IMR-90 (cell line): ENCODE measurements at regions not wholly inside any gene's neighbourhood (a gene's known extent, or its start where the extent isn't known, plus 50 kb on each side); places are given as distances from the start of the nearest gene placed in this dataset.

Source experiments
- ATAC-seq: fragments of 200-7000 bp; cut with Tn5 transposase; 2 replicates; pipeline ENCODE4 v1.9.1; 2020; ENCODE audit warnings: low read depth, mild to moderate bottlenecking, moderate library complexity
- BruUV-seq: library from RNA; stranded (reverse); fragments of 400-500 nt; replicated peaks from 2 replicates; lab custom pipeline; 2021; lab: Mats Ljungman, UMichigan
- CTCF ChIA-PET: fragments of 300-600 bp; formaldehyde crosslinking; extraction: SDS; loops from one replicate; lab custom pipeline; 2021; ENCODE audit warnings: antibody characterized with exemption; lab: Yijun Ruan, JAX
- POLR2A ChIA-PET: fragments of 300-600 bp; sonication (Branson Sonifier 250); formaldehyde crosslinking; loops from one replicate; lab custom pipeline; 2022; ENCODE audit warnings: antibody characterized with exemption; ENCODE audit not compliant: unreplicated experiment; lab: Charles Lee
- DNase-seq: peaks from one replicate; pipeline ENCODE4 v3.0.0; 2013
- H2AFZ ChIP-seq: replicated peaks from 2 replicates; pipeline ENCODE3; 2013; ENCODE audit warnings: low read length, mild to moderate bottlenecking; ENCODE audit not compliant: poor library complexity
- H2AK5ac ChIP-seq: 2 replicates; pipeline ENCODE4 v1.6.1; 2013; ENCODE audit warnings: low read depth, low read length, inconsistent platforms
- H2AK9ac ChIP-seq: replicated peaks from 2 replicates; pipeline ENCODE3; 2013; ENCODE audit warnings: mild to moderate bottlenecking, low read depth, low read length, moderate library complexity; ENCODE audit not compliant: poor library complexity
- H2BK120ac ChIP-seq: 2 replicates; pipeline ENCODE4 v1.6.1; 2013; ENCODE audit warnings: low read depth, low read length, inconsistent platforms
- H2BK15ac ChIP-seq: 3 replicates; pipeline ENCODE4 v1.6.1; 2013; ENCODE audit warnings: low read depth, low read length, inconsistent platforms
- H2BK20ac ChIP-seq: 2 replicates; pipeline ENCODE4 v1.6.1; 2013; ENCODE audit warnings: low read depth, mild to moderate bottlenecking, inconsistent platforms, low read length, moderate library complexity
- H2BK5ac ChIP-seq: 2 replicates; pipeline ENCODE4 v1.6.1; 2013; ENCODE audit warnings: mild to moderate bottlenecking, low read depth, low read length, inconsistent platforms; ENCODE audit not compliant: poor library complexity, severe bottlenecking
- H3K14ac ChIP-seq: replicated peaks from 2 replicates; pipeline ENCODE4 v1.6.1; 2013; ENCODE audit warnings: low read depth, low read length, inconsistent platforms
- H3K18ac ChIP-seq: 2 replicates; pipeline ENCODE4 v1.6.1; 2013; ENCODE audit warnings: low read depth, low read length, control low read depth
- H3K23ac ChIP-seq: 2 replicates; pipeline ENCODE4 v1.6.1; 2013; ENCODE audit warnings: low read depth, low read length, inconsistent platforms
- H3K27ac ChIP-seq: 2 replicates; pipeline ENCODE4 v1.5.1; 2013; ENCODE audit warnings: mild to moderate bottlenecking, control low read depth, low read length; ENCODE audit not compliant: insufficient read depth
- H3K27me3 ChIP-seq: 2 replicates; pipeline ENCODE4 v1.6.1; 2013; ENCODE audit warnings: low read length; ENCODE audit not compliant: control insufficient read depth, insufficient read depth
- H3K36me3 ChIP-seq: 2 replicates; pipeline ENCODE4 v1.6.1; 2013; ENCODE audit warnings: low read length, mixed read lengths; ENCODE audit not compliant: control insufficient read depth, insufficient read depth
- H3K4ac ChIP-seq: 2 replicates; pipeline ENCODE4 v1.6.1; 2013; ENCODE audit warnings: low read depth, low read length, inconsistent platforms
- H3K4me1 ChIP-seq: 2 replicates; pipeline ENCODE4 v1.6.1; 2013; ENCODE audit warnings: low read length, mixed read lengths; ENCODE audit not compliant: control insufficient read depth, insufficient read depth
- H3K4me2 ChIP-seq: 2 replicates; pipeline ENCODE4 v1.6.1; 2013; ENCODE audit warnings: low read depth, mild to moderate bottlenecking, control low read depth, low read length, moderate library complexity
- H3K4me3 ChIP-seq: 2 replicates; pipeline ENCODE4 v1.5.1; 2013; ENCODE audit warnings: low read depth, mild to moderate bottlenecking, control low read depth, low read length, moderate library complexity; ENCODE audit not compliant: insufficient read depth
- H3K56ac ChIP-seq: 2 replicates; pipeline ENCODE4 v1.6.1; 2013; ENCODE audit warnings: low read length, inconsistent platforms; ENCODE audit not compliant: insufficient read depth; ENCODE audit errors: extremely low read depth
- H3K79me1 ChIP-seq, 2 experiments: 2 replicates each; pipeline ENCODE4 v1.6.1; 2013; ENCODE audit warnings: low read length in 2 of 2, inconsistent platforms in 1 of 2, low read depth in 1 of 2
- H3K9ac ChIP-seq: 2 replicates; pipeline ENCODE4 v1.6.1; 2013; ENCODE audit warnings: low read depth, low read length, control low read depth
- H3K9me1 ChIP-seq: 2 replicates; pipeline ENCODE4 v1.6.1; 2013; ENCODE audit warnings: low read length, inconsistent platforms; ENCODE audit not compliant: insufficient read depth
- H3K9me3 ChIP-seq: 2 replicates; pipeline ENCODE4 v1.6.1; 2013; ENCODE audit warnings: low read length; ENCODE audit not compliant: control insufficient read depth, insufficient read depth
- H4K20me1 ChIP-seq: 2 replicates; pipeline ENCODE4 v1.6.1; 2013; ENCODE audit warnings: low read length, inconsistent platforms; ENCODE audit not compliant: insufficient read depth
- H4K5ac ChIP-seq: 2 replicates; pipeline ENCODE4 v1.6.1; 2013; ENCODE audit warnings: mild to moderate bottlenecking, low read depth, low read length, control low read depth
- H4K8ac ChIP-seq, 2 experiments: 2 replicates each; pipeline ENCODE4 v1.6.1; 2013; ENCODE audit warnings: low read depth in 2 of 2, low read length in 2 of 2, control low read depth in 1 of 2, inconsistent platforms in 1 of 2
- H4K91ac ChIP-seq: 2 replicates; pipeline ENCODE4 v1.6.1; 2013; ENCODE audit warnings: low read depth, low read length, inconsistent platforms; ENCODE audit not compliant: insufficient read depth
- BHLHE40 ChIP-seq: fragments of 150-350 bp; IDR thresholded peaks from 2 replicates; pipeline ENCODE4 v1.6.1; 2016; ENCODE audit warnings: mild to moderate bottlenecking, low read depth, low read length
- CEBPB ChIP-seq: IDR thresholded peaks from 2 replicates; pipeline ENCODE4 v1.6.1; 2012; ENCODE audit warnings: low read depth, low read length, improper control_type of control experiment
- CHD1 ChIP-seq: IDR thresholded peaks from 2 replicates; pipeline ENCODE4 v1.6.1; 2012; ENCODE audit warnings: low read depth, low read length, improper control_type of control experiment
- FOS ChIP-seq: fragments of 150-350 bp; IDR thresholded peaks from 2 replicates; pipeline ENCODE4 v1.6.1; 2016; ENCODE audit warnings: low read depth, low read length
- MAFK ChIP-seq: IDR thresholded peaks from 2 replicates; pipeline ENCODE4 v1.6.1; 2012; ENCODE audit warnings: low read depth, low read length, improper control_type of control experiment
- MAZ ChIP-seq: IDR thresholded peaks from 2 replicates; pipeline ENCODE4 v1.6.1; 2012; ENCODE audit warnings: low read depth, mild to moderate bottlenecking, low read length, improper control_type of control experiment, moderate library complexity, borderline replicate concordance
- MXI1 ChIP-seq: IDR thresholded peaks from 2 replicates; pipeline ENCODE4 v1.6.1; 2012; ENCODE audit warnings: low read depth, mild to moderate bottlenecking, low read length, moderate library complexity, borderline replicate concordance
- NFE2L2 ChIP-seq: fragments of 150-350 bp; IDR thresholded peaks from 2 replicates; pipeline ENCODE4 v1.6.1; 2016; ENCODE audit warnings: low read depth, mild to moderate bottlenecking, low read length
- POLR2A ChIP-seq: IDR thresholded peaks from 2 replicates; pipeline ENCODE4 v1.6.1; 2012; ENCODE audit warnings: mild to moderate bottlenecking, low read depth, low read length
- RAD21 ChIP-seq: IDR thresholded peaks from 2 replicates; pipeline ENCODE4 v1.6.1; 2012; ENCODE audit warnings: low read length, improper control_type of control experiment
- RCOR1 ChIP-seq: IDR thresholded peaks from 2 replicates; pipeline ENCODE4 v1.6.1; 2012; ENCODE audit warnings: mild to moderate bottlenecking, low read length, improper control_type of control experiment; ENCODE audit not compliant: insufficient replicate concordance
- RFX5 ChIP-seq: IDR thresholded peaks from 2 replicates; pipeline ENCODE4 v1.8.0; 2012; ENCODE audit warnings: low read depth, mild to moderate bottlenecking, low read length, moderate library complexity
- SMC3 ChIP-seq: fragments of 150-350 bp; IDR thresholded peaks from 2 replicates; pipeline ENCODE4 v1.6.1; 2016; ENCODE audit warnings: low read depth, mild to moderate bottlenecking, antibody characterized with exemption, low read length, moderate library complexity
- WGBS, 2 experiments: methylation state at CpG; one replicate each; pipeline versions ENCODE4 v1.1.5 to v1.1.7; 2013; ENCODE audit warnings: missing lambda C conversion rate in 2 of 2; ENCODE audit not compliant: insufficient read length in 1 of 2; ENCODE audit errors: extremely low coverage in 2 of 2; 5-methylcytosine and 5-hydroxymethylcytosine counted together
- dilution Hi-C: fragments of 300-500 bp; cut with HindIII; formaldehyde crosslinking; loops from one replicate; pipeline ENCODE4 v1.14.3; 2018; ENCODE audit warnings: low sequenced_read_pairs; ENCODE audit not compliant: unreplicated experiment
- in situ Hi-C: fragments of 300-500 bp; cut with MboI; formaldehyde crosslinking; loops from 3 replicates; pipeline ENCODE4 v1.14.3; 2019; ENCODE audit warnings: low sequenced_read_pairs, inconsistent platforms, mixed read lengths
- intact Hi-C: fragments of 100-400 bp; cut with micrococcal nuclease; formaldehyde crosslinking; loops from 2 replicates; pipeline ENCODE4 v1.10.0; 2022
- TF ChIP-seq, protein P1 (sequence below): fragments of 150-350 bp; IDR thresholded peaks from 2 replicates; pipeline ENCODE4 v1.6.1; 2017; ENCODE audit warnings: mild to moderate bottlenecking, antibody characterized with exemption, low read length, low read depth
- TF ChIP-seq, protein P2 (sequence below): fragments of 150-350 bp; IDR thresholded peaks from 2 replicates; pipeline ENCODE4 v1.6.1; 2016; ENCODE audit warnings: low read depth, mild to moderate bottlenecking, low read length, moderate library complexity, borderline replicate concordance
- TF ChIP-seq, protein P3 (sequence below): conservative IDR thresholded peaks from 2 replicates; pipeline ENCODE4 v1.5.1; 2012; ENCODE audit warnings: mild to moderate bottlenecking, low read depth, low read length, improper control_type of control experiment

DNA sequence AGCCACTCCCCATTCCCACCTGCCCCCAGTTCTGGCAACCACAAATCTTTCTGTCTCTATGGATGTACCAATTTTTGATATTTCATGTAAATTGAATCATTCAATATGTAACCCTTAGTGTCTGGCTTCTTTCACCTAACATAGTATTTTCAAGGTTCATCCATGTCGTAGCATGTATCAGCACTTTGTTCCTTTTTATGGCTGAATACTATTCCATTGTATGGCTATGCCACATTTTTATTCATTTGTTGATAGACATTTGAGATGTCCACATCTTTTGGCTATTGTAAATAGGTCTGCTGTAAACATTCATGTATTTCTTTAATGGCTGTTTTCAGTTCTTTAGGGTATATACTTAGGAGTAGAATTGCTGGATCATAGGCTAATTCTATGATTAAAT is 270.5 kb downstream of the FGFR2 start:
- no peak for TF ChIP-seq SMC3
- TF ChIP-seq FOS, result no peak
- no peak for TF ChIP-seq CHD1
- TF ChIP-seq BHLHE40, result no peak
- no peak for TF ChIP-seq CEBPB
- TF ChIP-seq MAZ, result no peak
- TF ChIP-seq RCOR1, result no peak
- TF ChIP-seq, protein P1, sequence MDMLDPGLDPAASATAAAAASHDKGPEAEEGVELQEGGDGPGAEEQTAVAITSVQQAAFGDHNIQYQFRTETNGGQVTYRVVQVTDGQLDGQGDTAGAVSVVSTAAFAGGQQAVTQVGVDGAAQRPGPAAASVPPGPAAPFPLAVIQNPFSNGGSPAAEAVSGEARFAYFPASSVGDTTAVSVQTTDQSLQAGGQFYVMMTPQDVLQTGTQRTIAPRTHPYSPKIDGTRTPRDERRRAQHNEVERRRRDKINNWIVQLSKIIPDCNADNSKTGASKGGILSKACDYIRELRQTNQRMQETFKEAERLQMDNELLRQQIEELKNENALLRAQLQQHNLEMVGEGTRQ, result no peak
- no peak for TF ChIP-seq POLR2A
- TF ChIP-seq, protein P2, sequence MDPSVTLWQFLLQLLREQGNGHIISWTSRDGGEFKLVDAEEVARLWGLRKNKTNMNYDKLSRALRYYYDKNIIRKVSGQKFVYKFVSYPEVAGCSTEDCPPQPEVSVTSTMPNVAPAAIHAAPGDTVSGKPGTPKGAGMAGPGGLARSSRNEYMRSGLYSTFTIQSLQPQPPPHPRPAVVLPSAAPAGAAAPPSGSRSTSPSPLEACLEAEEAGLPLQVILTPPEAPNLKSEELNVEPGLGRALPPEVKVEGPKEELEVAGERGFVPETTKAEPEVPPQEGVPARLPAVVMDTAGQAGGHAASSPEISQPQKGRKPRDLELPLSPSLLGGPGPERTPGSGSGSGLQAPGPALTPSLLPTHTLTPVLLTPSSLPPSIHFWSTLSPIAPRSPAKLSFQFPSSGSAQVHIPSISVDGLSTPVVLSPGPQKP, result no peak
- no peak for TF ChIP-seq MXI1
- no peak for TF ChIP-seq MAFK
- TF ChIP-seq RAD21, result no peak
- no peak for TF ChIP-seq NFE2L2
- TF ChIP-seq, protein P3, sequence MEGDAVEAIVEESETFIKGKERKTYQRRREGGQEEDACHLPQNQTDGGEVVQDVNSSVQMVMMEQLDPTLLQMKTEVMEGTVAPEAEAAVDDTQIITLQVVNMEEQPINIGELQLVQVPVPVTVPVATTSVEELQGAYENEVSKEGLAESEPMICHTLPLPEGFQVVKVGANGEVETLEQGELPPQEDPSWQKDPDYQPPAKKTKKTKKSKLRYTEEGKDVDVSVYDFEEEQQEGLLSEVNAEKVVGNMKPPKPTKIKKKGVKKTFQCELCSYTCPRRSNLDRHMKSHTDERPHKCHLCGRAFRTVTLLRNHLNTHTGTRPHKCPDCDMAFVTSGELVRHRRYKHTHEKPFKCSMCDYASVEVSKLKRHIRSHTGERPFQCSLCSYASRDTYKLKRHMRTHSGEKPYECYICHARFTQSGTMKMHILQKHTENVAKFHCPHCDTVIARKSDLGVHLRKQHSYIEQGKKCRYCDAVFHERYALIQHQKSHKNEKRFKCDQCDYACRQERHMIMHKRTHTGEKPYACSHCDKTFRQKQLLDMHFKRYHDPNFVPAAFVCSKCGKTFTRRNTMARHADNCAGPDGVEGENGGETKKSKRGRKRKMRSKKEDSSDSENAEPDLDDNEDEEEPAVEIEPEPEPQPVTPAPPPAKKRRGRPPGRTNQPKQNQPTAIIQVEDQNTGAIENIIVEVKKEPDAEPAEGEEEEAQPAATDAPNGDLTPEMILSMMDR, result no peak
- no peak for TF ChIP-seq RFX5
- no peak overlapping the region for H3K27ac ChIP-seq
- no peak overlapping the region for H3K14ac ChIP-seq
- no peak overlapping the region for H3K56ac ChIP-seq
- no peaks in the 10 kb centered on the region for H3K79me1 ChIP-seq
- no peak overlapping the region for H3K9ac ChIP-seq
- no peak overlapping the region for H2BK5ac ChIP-seq
- no peak overlapping the region for H4K8ac ChIP-seq
- H4K91ac ChIP-seq, result no peak overlapping the region
- H2AK5ac ChIP-seq, result no peak overlapping the region
- in situ Hi-C loops, result no loop called here
- H3K18ac ChIP-seq, result no peak overlapping the region
- H4K20me1 ChIP-seq, result no peaks in the 10 kb centered on the region
- H2AFZ ChIP-seq, result no peak overlapping the region
- H3K4me1 ChIP-seq, result no peaks in the 10 kb centered on the region
- CTCF ChIA-PET, result no interaction called here
- intact Hi-C loops, result no loop called here
- H2BK20ac ChIP-seq, result no peak overlapping the region
- no TSS peak for BruUV-seq
- H3K4ac ChIP-seq, result no peak overlapping the region
- peaks cover 16% of the 10 kb centered on the region for H3K9me3 ChIP-seq
- dilution Hi-C loops, result no loop called here
- no peak overlapping the region for H3K4me2 ChIP-seq
- no peak overlapping the region for H3K23ac ChIP-seq
- H2AK9ac ChIP-seq, result no peak overlapping the region
- WGBS, 2 experiments, result no CpG with 5 or more reads among the region's 1 CpG
- ATAC-seq, result no peak
- H3K4me3 ChIP-seq, result no peak overlapping the region
- H3K27me3 ChIP-seq, result no peaks in the 10 kb centered on the region
- H2BK120ac ChIP-seq, result no peak overlapping the region
- POLR2A ChIA-PET, result no interaction called here
- H2BK15ac ChIP-seq, result no peak overlapping the region
- no peaks in the 10 kb centered on the region for H3K36me3 ChIP-seq
- no peak for DNase-seq
- no peaks in the 10 kb centered on the region for H3K9me1 ChIP-seq
- H4K5ac ChIP-seq, result no peak overlapping the region
